Adrenal gland (tissue), 9 donors: ENCODE measurements at regions not wholly inside any gene's neighbourhood (a gene's known extent, or its start where the extent isn't known, plus 50 kb on each side); places are given as distances from the start of the nearest gene placed in this dataset.

ENCODE experiments used
- DNase-seq, 7 donors: peaks; one replicate each; pipeline ENCODE4 v3.0.0-alpha.2; 2019 to 2020
- H3K27ac ChIP-seq, 5 donors: fragments of 200-600 bp; sonication (generic) in 4 of 5; 1 replicate in 3 of 5; 2 replicates in 2 of 5; pipeline versions ENCODE4 v1.5.1 to v1.8.0; 2016 to 2020; ENCODE audit warnings: mild to moderate bottlenecking in 1 of 5
- H3K27me3 ChIP-seq: fragments of 200-600 bp; 2 replicates; pipeline ENCODE4 v1.8.0; 2021
- H3K36me3 ChIP-seq, 2 donors: fragments of 200-600 bp; replicated peaks in 1 of 2; 1 replicate in 1 of 2; 2 replicates in 1 of 2; pipeline versions ENCODE4 v1.5.1 to v1.8.0; 2018 to 2022
- H3K4me1 ChIP-seq, 2 donors: fragments of 200-600 bp; replicated peaks in 1 of 2; 1 replicate in 1 of 2; 2 replicates in 1 of 2; pipeline versions ENCODE4 v1.5.1 to v1.8.0; 2018 to 2021
- H3K4me3 ChIP-seq, 4 donors: fragments of 200-600 bp; sonication (generic) in 3 of 4; one replicate each; pipeline ENCODE4 v1.5.1; 2016 to 2018
- H3K9me3 ChIP-seq, 3 donors: fragments of 200-600 bp; sonication (generic) in 1 of 3; replicated peaks in 1 of 3; 1 replicate in 2 of 3; 2 replicates in 1 of 3; pipeline versions ENCODE4 v1.5.1 to v1.8.0; 2016 to 2021
- CTCF ChIP-seq, 6 experiments: fragments of 450-650 bp in 4 of 6; fragments of 200-600 bp in 2 of 6; sonication (generic) in 1 of 6; IDR thresholded peaks; 1 replicate in 5 of 6; 2 replicates in 1 of 6; pipeline versions ENCODE4 v1.5.1 to v1.8.0; 2016 to 2021; ENCODE audit warnings: antibody characterized with exemption in 6 of 6, mild to moderate bottlenecking in 2 of 6, moderate library complexity in 1 of 6
- POLR2A ChIP-seq, 2 donors: fragments of 450-650 bp; IDR thresholded peaks; one replicate each; pipeline ENCODE4 v1.6.1; 2017; ENCODE audit warnings: antibody characterized with exemption in 2 of 2, mild to moderate bottlenecking in 2 of 2, moderate library complexity in 1 of 2
- WGBS, 4 donors: extraction: QIAGEN DNeasy Blood & Tissue Kit in 2 of 4; methylation state at CpG; one replicate each; pipeline versions ENCODE4 v1.1.5 to v1.1.7; 2013 to 2017; 5-methylcytosine and 5-hydroxymethylcytosine counted together
- intact Hi-C, 2 donors: fragments of 100-400 bp; cut with DNase I; formaldehyde crosslinking; loops; one replicate each; pipeline versions ENCODE4 v1.14.1 to v1.15.0; 2022 to 2023
- donor health status: healthy with polysubstance abuse.
- donor health status: Bipolar disorder and iron deficiency.
- donor health status: DM: yes; HTN: yes; CAD: no.
- donor health status: DM: no; HTN: no; CAD: no.
- donor health status: DM: no; HTN: no; CAD: no.

GRCh38 chr1:222047366-222047765, 305.5 kb upstream of the DUSP10 start:
- Histone ChIP-seq H3K27me3 (no peaks in the 10 kb centered on the region), H3K27ac (no peak overlapping the region), H3K4me3 (no peak overlapping the region), H3K9me3 (no peaks in the 10 kb centered on the region), H3K4me1 (peaks cover 0 to 3% of the 10 kb centered on the region in 2 donors), H3K36me3 (no peaks in the 10 kb centered on the region)
- DNase-seq, result no peak
- no peak for TF ChIP-seq POLR2A (IDR thresholded peaks at IDR 0.05)
- TF ChIP-seq CTCF (IDR thresholded peaks at IDR 0.05), result no peak
- intact Hi-C loops, result no loop called here
- 66 to 77% (median 72%) methylated on average over 3 of the region's 3 CpGs for WGBS, 4 donors

- Histone ChIP-seq H3K27ac (no peak overlapping the region), H3K36me3 (no peaks in the 10 kb centered on the region), H3K4me1 (peaks cover 0 to 3% of the 10 kb centered on the region in 2 donors), H3K27me3 (no peaks in the 10 kb centered on the region), H3K4me3 (no peak overlapping the region), H3K9me3 (no peaks in the 10 kb centered on the region)
- DNase-seq, result no peak
- 76 to 81% (median 80%) methylated on average over 3 of the region's 3 CpGs for WGBS, 4 donors
- TF ChIP-seq POLR2A (IDR thresholded peaks at IDR 0.05), result no peak
- intact Hi-C loops, result no loop called here
Observed at GRCh38 chr1:222046684-222047263, 304.9 kb upstream of the DUSP10 start.

GRCh38 chr1:222045786-222046185, 303.9 kb upstream of the DUSP10 start:
- H3K36me3 ChIP-seq, result no peaks in the 10 kb centered on the region
- no peak overlapping the region for H3K4me3 ChIP-seq
- TF ChIP-seq POLR2A (IDR thresholded peaks at IDR 0.05) (no peak), CTCF (IDR thresholded peaks at IDR 0.05) (no peak)
- DNase-seq, result no peak
- H3K27me3 ChIP-seq, result no peaks in the 10 kb centered on the region
- 67 to 92% (median 84%) methylated on average over 3 of the region's 3 CpGs for WGBS, 4 donors
- no peak overlapping the region for H3K27ac ChIP-seq
- intact Hi-C loops, result no loop called here
- H3K9me3 ChIP-seq, result no peaks in the 10 kb centered on the region
- H3K4me1 ChIP-seq, result peaks cover 0 to 3% of the 10 kb centered on the region in 2 donors

GRCh38 chr1:222045236-222045635, 303.3 kb upstream of the DUSP10 start:
- TF ChIP-seq POLR2A (IDR thresholded peaks at IDR 0.05) (no peak), CTCF (IDR thresholded peaks at IDR 0.05) (no peak)
- no peak overlapping the region for H3K4me3 ChIP-seq
- H3K36me3 ChIP-seq, result no peaks in the 10 kb centered on the region
- no peak overlapping the region for H3K27ac ChIP-seq
- peaks cover 0 to 3% of the 10 kb centered on the region in 2 donors for H3K4me1 ChIP-seq
- DNase-seq, result no peak
- intact Hi-C loops, result no loop called here
- 80 to 92% (median 86%) methylated on average over 3 of the region's 3 CpGs for WGBS, 4 donors
- no peaks in the 10 kb centered on the region for H3K9me3 ChIP-seq
- no peaks in the 10 kb centered on the region for H3K27me3 ChIP-seq
